Endothelial cell of umbilical vein (primary cell): ENCODE measurements at regions not wholly inside any gene's neighbourhood (a gene's known extent, or its start where the extent isn't known, plus 50 kb on each side); places are given as distances from the start of the nearest gene placed in this dataset.

ENCODE experiments used
- BruUV-seq: library from RNA; stranded (reverse); fragments of 400-500 nt; replicated peaks from 2 replicates; lab custom pipeline; 2021; lab: Mats Ljungman, UMichigan
- CTCF ChIA-PET: fragments of 300-600, 350-600 bp; sonication (Branson Sonifier 250); formaldehyde crosslinking; loops from one replicate; lab custom pipeline; 2021; ENCODE audit warnings: antibody characterized with exemption, inconsistent platforms; lab: Charles Lee
- POLR2A ChIA-PET: fragments of 300-600, 350-600 bp; sonication (Branson Sonifier 250); formaldehyde crosslinking; loops from one replicate; lab custom pipeline; 2021; ENCODE audit warnings: antibody characterized with exemption, inconsistent platforms; lab: Charles Lee
- DNase-seq: peaks from one replicate; pipeline ENCODE4 v3.0.0-alpha.2; 2011; ENCODE audit warnings: low read depth, low spot score
- FAIRE-seq: peaks from 2 replicates; lab custom pipeline; 2011; peaks lifted over from hg19 to GRCh38; lab: Jason Lieb, UNC
- H2AFZ ChIP-seq: 2 replicates; pipeline ENCODE4 v1.6.0; 2012; ENCODE audit warnings: low read depth, low read length, control low read depth, inconsistent platforms
- H3K27ac ChIP-seq: 2 replicates; pipeline ENCODE4 v1.5.1; 2011; ENCODE audit warnings: low read depth, mild to moderate bottlenecking, control low read depth, low read length, moderate library complexity; ENCODE audit not compliant: insufficient read depth
- H3K27me3 ChIP-seq, 2 experiments: 2 replicates each; pipeline versions ENCODE4 v1.6.0 to v1.6.1; 2011; ENCODE audit warnings: low read length in 2 of 2, mixed read lengths in 1 of 2; ENCODE audit not compliant: control insufficient read depth in 2 of 2, insufficient read depth in 2 of 2
- H3K36me3 ChIP-seq, 2 experiments: 2 replicates in 1 of 2; 3 replicates in 1 of 2; pipeline ENCODE4 v1.5.1; 2011; ENCODE audit warnings: low read length in 2 of 2, mild to moderate bottlenecking in 1 of 2, moderate library complexity in 1 of 2; ENCODE audit not compliant: control insufficient read depth in 2 of 2, insufficient read depth in 2 of 2; ENCODE audit errors: extremely low read depth in 1 of 2
- H3K4me1 ChIP-seq: 3 replicates; pipeline ENCODE4 v1.5.1; 2011; ENCODE audit warnings: mild to moderate bottlenecking, low read length; ENCODE audit not compliant: control insufficient read depth, insufficient read depth; ENCODE audit errors: extremely low read depth
- H3K4me2 ChIP-seq: 2 replicates; pipeline ENCODE4 v1.6.1; 2011; ENCODE audit warnings: low read length, control low read depth, mixed read lengths; ENCODE audit not compliant: insufficient read depth
- H3K4me3 ChIP-seq, 3 experiments: fragments of 200-600 bp in 1 of 3; sonication (generic), shearing (Covaris generic) in 1 of 3; replicated peaks in 1 of 3; 2 replicates each; pipeline ENCODE4 v1.5.1; 2011 to 2016; ENCODE audit warnings: control low read depth in 3 of 3, low read length in 3 of 3, mild to moderate bottlenecking in 2 of 3, inconsistent platforms in 1 of 3, low read depth in 1 of 3, moderate library complexity in 1 of 3; ENCODE audit not compliant: insufficient read depth in 1 of 3
- H3K79me2 ChIP-seq: 2 replicates; pipeline ENCODE4 v1.6.0; 2012; ENCODE audit warnings: low read length, inconsistent platforms; ENCODE audit not compliant: control insufficient read depth, insufficient read depth
- H3K9ac ChIP-seq: replicated peaks from 2 replicates; pipeline ENCODE3; 2011; ENCODE audit warnings: low read length, control low read depth; ENCODE audit not compliant: insufficient read depth; ENCODE audit errors: extremely low read depth
- H3K9me1 ChIP-seq: replicated peaks from 3 replicates; pipeline ENCODE4 v1.6.0; 2011; ENCODE audit warnings: mild to moderate bottlenecking, low read length; ENCODE audit not compliant: control insufficient read depth, insufficient read depth; ENCODE audit errors: extremely low read depth
- H3K9me3 ChIP-seq: replicated peaks from 2 replicates; pipeline ENCODE4 v1.5.1; 2012; ENCODE audit warnings: low read length, inconsistent platforms; ENCODE audit not compliant: control insufficient read depth, insufficient read depth
- H4K20me1 ChIP-seq: replicated peaks from 2 replicates; pipeline ENCODE3; 2011; ENCODE audit warnings: mild to moderate bottlenecking, low read length; ENCODE audit not compliant: control insufficient read depth, insufficient read depth; ENCODE audit errors: extremely low read depth
- FOS ChIP-seq: IDR thresholded peaks from 2 replicates; pipeline ENCODE4 v1.6.1; 2011; ENCODE audit warnings: mild to moderate bottlenecking, low read length, moderate library complexity, borderline replicate concordance; ENCODE audit not compliant: insufficient read depth
- JUN ChIP-seq: IDR thresholded peaks from 2 replicates; pipeline ENCODE4 v1.6.1; 2011; ENCODE audit warnings: borderline replicate concordance, low read depth; ENCODE audit not compliant: insufficient read length, insufficient read depth
- POLR2A ChIP-seq: IDR thresholded peaks from 2 replicates; pipeline ENCODE4 v1.6.1; 2012; ENCODE audit warnings: low read depth, mild to moderate bottlenecking, control low read depth, low read length
- POLR2AphosphoS5 ChIP-seq: IDR thresholded peaks from 2 replicates; pipeline ENCODE4 v1.6.1; 2012; ENCODE audit warnings: low read depth, mild to moderate bottlenecking, control low read depth, low read length, moderate library complexity; ENCODE audit not compliant: insufficient read depth
- dilution Hi-C: fragments of 300-500 bp; cut with MboI; formaldehyde crosslinking; loops from one replicate; pipeline ENCODE4 v1.15.0; 2019; ENCODE audit warnings: low sequenced_read_pairs; ENCODE audit not compliant: extremely low pct_ligation_motif_present
- intact Hi-C: fragments of 100-400 bp; cut with micrococcal nuclease; formaldehyde crosslinking; loops from one replicate; pipeline ENCODE4 v1.10.0; 2022

DNA sequence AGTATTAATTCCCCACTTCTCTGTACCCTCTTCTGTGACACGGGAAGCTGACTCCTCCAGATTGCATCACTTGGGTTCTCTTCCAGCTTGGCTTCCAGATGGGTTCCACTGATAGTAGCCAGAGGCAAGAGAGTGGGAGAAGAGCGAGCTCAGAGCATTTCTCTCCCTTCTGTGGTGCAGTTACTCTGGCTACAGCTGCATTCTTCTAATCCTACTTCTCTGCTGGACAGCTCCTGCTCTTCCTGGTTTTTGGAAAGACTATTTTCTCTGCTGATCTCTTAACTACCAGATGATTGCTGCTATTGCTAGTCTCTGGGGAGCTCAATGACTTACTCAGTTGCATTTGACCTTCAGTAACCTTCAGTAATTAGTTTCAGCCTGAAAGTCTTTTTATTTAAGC lies 187.5 kb upstream of the MAP2 start:
- Histone ChIP-seq H3K9ac (no peak overlapping the region), H3K36me3 (no peaks in the 10 kb centered on the region), H3K9me1 (no peaks in the 10 kb centered on the region), H3K4me2 (no peak overlapping the region), H3K79me2 (no peaks in the 10 kb centered on the region), H3K4me3 (no peak overlapping the region), H2AFZ (no peak overlapping the region), H3K27me3 (no peaks in the 10 kb centered on the region), H3K4me1 (no peaks in the 10 kb centered on the region), H3K27ac (no peak overlapping the region), H3K9me3 (no peaks in the 10 kb centered on the region), H4K20me1 (no peaks in the 10 kb centered on the region)
- dilution Hi-C loops = no loop called here
- no peak for TF ChIP-seq FOS
- no peak for TF ChIP-seq POLR2AphosphoS5
- intact Hi-C loops = no loop called here
- FAIRE-seq (no peak), DNase-seq (no peak)
- POLR2A ChIA-PET = no interaction called here
- BruUV-seq = no TSS peak
- CTCF ChIA-PET = no interaction called here

DNA sequence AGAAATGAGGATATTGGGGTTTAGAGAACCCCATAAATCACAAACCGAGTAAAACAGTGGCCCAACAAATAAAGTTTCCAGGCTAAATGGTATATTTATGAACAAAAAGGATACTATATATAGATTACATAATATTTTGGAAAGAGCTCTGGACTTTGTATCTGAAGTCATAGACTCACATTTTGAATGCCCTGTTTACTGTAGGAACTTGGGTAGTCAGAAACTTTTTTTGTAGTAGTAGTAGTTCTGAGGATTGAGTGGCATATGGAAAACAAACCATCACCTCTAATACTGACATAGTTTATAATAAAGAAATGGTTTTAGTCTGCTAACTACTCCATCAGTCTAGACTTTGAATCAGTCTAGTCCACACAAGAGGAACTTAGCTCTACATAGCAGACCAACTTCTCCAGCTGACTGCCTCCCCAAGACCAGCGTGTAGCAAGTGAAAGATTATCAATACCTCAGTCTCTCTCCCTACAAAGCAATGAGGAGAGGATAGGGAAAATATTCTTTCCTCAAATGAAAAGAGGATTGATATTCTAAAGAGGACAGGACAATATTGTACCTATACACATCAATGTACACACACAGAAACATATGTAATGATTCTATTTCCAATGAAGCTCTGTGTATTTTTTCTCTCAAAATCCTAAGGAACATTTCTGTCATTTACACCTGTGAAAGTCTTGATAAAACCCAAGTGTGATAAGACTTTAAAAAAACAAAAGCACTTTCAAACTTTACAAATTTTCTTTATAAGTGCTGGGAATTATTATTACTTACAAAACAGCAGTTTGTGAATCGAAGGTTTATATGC lies 184.9 kb upstream of the MAP2 start:
- dilution Hi-C loops = no loop called here
- POLR2A ChIA-PET = no interaction called here
- intact Hi-C loops = no loop called here

More for the DNA sequence above, 184.9 kb upstream of the MAP2 start:
- CTCF ChIA-PET = no interaction called here
- H3K4me2 ChIP-seq = no peak overlapping the region
- TF ChIP-seq POLR2A (no peak), FOS (no peak), JUN (no peak)
- no peaks in the 10 kb centered on the region for H3K79me2 ChIP-seq
- no peak overlapping the region for H3K27ac ChIP-seq
- H3K9me1 ChIP-seq = no peaks in the 10 kb centered on the region
- no peaks in the 10 kb centered on the region for H3K4me1 ChIP-seq
- DNase-seq (no peak), FAIRE-seq (no peak)
- no peaks in the 10 kb centered on the region for H3K9me3 ChIP-seq
- H3K36me3 ChIP-seq = no peaks in the 10 kb centered on the region
- no peaks in the 10 kb centered on the region for H3K27me3 ChIP-seq
- no peak overlapping the region for H3K4me3 ChIP-seq
- no peak overlapping the region for H3K9ac ChIP-seq
- no peak overlapping the region for H2AFZ ChIP-seq
- no TSS peak for BruUV-seq
- H4K20me1 ChIP-seq = no peaks in the 10 kb centered on the region
